ENCODE measurements at regions not wholly inside any gene's neighbourhood (a gene's known extent, or its start where the extent isn't known, plus 50 kb on each side); places are given as distances from the start of the nearest gene placed in this dataset.

- Mint-ChIP-seq H3K27ac (no peak overlapping the region), H3K27me3 (ENCODE audit: low read depth) (no peaks in the 10 kb centered on the region), H3K4me3 (no peak overlapping the region), H3K36me3 (ENCODE audit: low read depth) (no peaks in the 10 kb centered on the region), H3K9me3 (ENCODE audit: insufficient read depth) (no peaks in the 10 kb centered on the region), H3K4me1 (ENCODE audit: low read depth) (no peaks in the 10 kb centered on the region)
- DNase-seq (no peak), ATAC-seq (no peak)
- ChIA-PET POLR2A (no interaction called here), CTCF (interaction anchor here (0.7 kb wide), 1 partner anchor 9 kb away, joined by 3 read pairs; no protein-coding TSS in a partner anchor)
These were observed 251.0 kb downstream of the TTLL7 start for GRCh38 chr1:83747853-83748482.

- Mint-ChIP-seq H3K27ac (no peak overlapping the region), H3K36me3 (ENCODE audit: low read depth) (no peaks in the 10 kb centered on the region), H3K9me3 (ENCODE audit: insufficient read depth) (no peaks in the 10 kb centered on the region), H3K4me1 (ENCODE audit: low read depth) (no peaks in the 10 kb centered on the region), H3K27me3 (ENCODE audit: low read depth) (no peaks in the 10 kb centered on the region), H3K4me3 (no peak overlapping the region)
- POLR2A ChIA-PET, result no interaction called here
- ATAC-seq (no peak), DNase-seq (no peak)
- CTCF ChIA-PET, result no interaction called here
These were observed 252.7 kb downstream of the TTLL7 start for GRCh38 chr1:83746234-83746633.

- CTCF ChIA-PET, result interaction anchor here (1.3 kb wide), 1 partner anchor 11 kb away, joined by 3 read pairs; no protein-coding TSS in a partner anchor
- no peak for DNase-seq
- Mint-ChIP-seq H3K36me3 (ENCODE audit: low read depth) (no peaks in the 10 kb centered on the region), H3K27me3 (ENCODE audit: low read depth) (no peaks in the 10 kb centered on the region), H3K4me3 (no peak overlapping the region), H3K4me1 (ENCODE audit: low read depth) (no peaks in the 10 kb centered on the region), H3K9me3 (ENCODE audit: insufficient read depth) (no peaks in the 10 kb centered on the region), H3K27ac (no peak overlapping the region)
- POLR2A ChIA-PET, result no interaction called here
- no peak for ATAC-seq
These were observed 256.5 kb downstream of the TTLL7 start for GRCh38 chr1:83742446-83742845.

- POLR2A ChIA-PET, result no interaction called here
- ATAC-seq (no peak), DNase-seq (no peak)
- Mint-ChIP-seq H3K27ac (no peak overlapping the region), H3K4me3 (no peak overlapping the region), H3K9me3 (ENCODE audit: insufficient read depth) (no peaks in the 10 kb centered on the region), H3K36me3 (ENCODE audit: low read depth) (no peaks in the 10 kb centered on the region), H3K27me3 (ENCODE audit: low read depth) (no peaks in the 10 kb centered on the region), H3K4me1 (ENCODE audit: low read depth) (no peaks in the 10 kb centered on the region)
- CTCF ChIA-PET, result interaction anchor here (1.3 kb wide), 1 partner anchor 12 kb away, joined by 3 read pairs; no protein-coding TSS in a partner anchor
These were observed 257.2 kb downstream of the TTLL7 start for GRCh38 chr1:83741770-83742169.

- Mint-ChIP-seq H3K27ac (no peak overlapping the region), H3K36me3 (ENCODE audit: low read depth) (no peaks in the 10 kb centered on the region), H3K4me1 (ENCODE audit: low read depth) (no peaks in the 10 kb centered on the region), H3K27me3 (ENCODE audit: low read depth) (no peaks in the 10 kb centered on the region), H3K9me3 (ENCODE audit: insufficient read depth) (no peaks in the 10 kb centered on the region), H3K4me3 (no peak overlapping the region)
- ChIA-PET CTCF (no interaction called here), POLR2A (no interaction called here)
- ATAC-seq, result no peak
- DNase-seq, result no peak
These were observed 257.6 kb downstream of the TTLL7 start for GRCh38 chr1:83741348-83741747.

- Mint-ChIP-seq H3K9me3 (ENCODE audit: insufficient read depth) (no peaks in the 10 kb centered on the region), H3K36me3 (ENCODE audit: low read depth) (no peaks in the 10 kb centered on the region), H3K4me3 (no peak overlapping the region), H3K4me1 (ENCODE audit: low read depth) (no peaks in the 10 kb centered on the region), H3K27me3 (ENCODE audit: low read depth) (no peaks in the 10 kb centered on the region), H3K27ac (no peak overlapping the region)
- POLR2A ChIA-PET, result no interaction called here
- DNase-seq (no peak), ATAC-seq (no peak)
- CTCF ChIA-PET, result no interaction called here
These were observed 263.4 kb downstream of the TTLL7 start for GRCh38 chr1:83735526-83735925.

GRCh38 chr1:83734420-83734819, 264.5 kb downstream of the TTLL7 start:
- Mint-ChIP-seq H3K4me3 (no peak overlapping the region), H3K27ac (no peak overlapping the region), H3K9me3 (ENCODE audit: insufficient read depth) (no peaks in the 10 kb centered on the region), H3K4me1 (ENCODE audit: low read depth) (no peaks in the 10 kb centered on the region), H3K27me3 (ENCODE audit: low read depth) (no peaks in the 10 kb centered on the region), H3K36me3 (ENCODE audit: low read depth) (no peaks in the 10 kb centered on the region)
- ChIA-PET POLR2A (no interaction called here), CTCF (no interaction called here)
- DNase-seq, result no peak
- no peak for ATAC-seq

GRCh38 chr1:83725735-83726360, 273.1 kb downstream of the TTLL7 start:
- Mint-ChIP-seq H3K4me1 (ENCODE audit: low read depth) (no peaks in the 10 kb centered on the region), H3K36me3 (ENCODE audit: low read depth) (no peaks in the 10 kb centered on the region), H3K9me3 (ENCODE audit: insufficient read depth) (no peaks in the 10 kb centered on the region), H3K4me3 (no peak overlapping the region), H3K27ac (no peak overlapping the region), H3K27me3 (ENCODE audit: low read depth) (no peaks in the 10 kb centered on the region)
- no peak for DNase-seq
- POLR2A ChIA-PET, result no interaction called here
- no peak for ATAC-seq
- CTCF ChIA-PET, result no interaction called here

GRCh38 chr1:83718338-83718737, 280.6 kb downstream of the TTLL7 start:
- Mint-ChIP-seq H3K9me3 (ENCODE audit: insufficient read depth) (no peaks in the 10 kb centered on the region), H3K4me3 (no peak overlapping the region), H3K27me3 (ENCODE audit: low read depth) (no peaks in the 10 kb centered on the region), H3K4me1 (ENCODE audit: low read depth) (no peaks in the 10 kb centered on the region), H3K36me3 (ENCODE audit: low read depth) (no peaks in the 10 kb centered on the region), H3K27ac (no peak overlapping the region)
- no peak for DNase-seq
- CTCF ChIA-PET, result no interaction called here
- no peak for ATAC-seq
- POLR2A ChIA-PET, result no interaction called here

GRCh38 chr1:83717785-83718184, 281.1 kb downstream of the TTLL7 start:
- POLR2A ChIA-PET, result no interaction called here
- Mint-ChIP-seq H3K9me3 (ENCODE audit: insufficient read depth) (no peaks in the 10 kb centered on the region), H3K27ac (no peak overlapping the region), H3K27me3 (ENCODE audit: low read depth) (no peaks in the 10 kb centered on the region), H3K4me1 (ENCODE audit: low read depth) (no peaks in the 10 kb centered on the region), H3K36me3 (ENCODE audit: low read depth) (no peaks in the 10 kb centered on the region), H3K4me3 (no peak overlapping the region)
- CTCF ChIA-PET, result no interaction called here
- ATAC-seq, result no peak
- DNase-seq, result no peak

- no peak for ATAC-seq
- POLR2A ChIA-PET, result no interaction called here
- no peak overlapping the region for H3K4me3 Mint-ChIP-seq
- DNase-seq, result no peak
- H3K27ac Mint-ChIP-seq, result no peak overlapping the region
- no peaks in the 10 kb centered on the region for H3K4me1 Mint-ChIP-seq (ENCODE audit: low read depth)
- H3K9me3 Mint-ChIP-seq (ENCODE audit: insufficient read depth), result no peaks in the 10 kb centered on the region
- no peaks in the 10 kb centered on the region for H3K27me3 Mint-ChIP-seq (ENCODE audit: low read depth)
- CTCF ChIA-PET, result no interaction called here
- no peaks in the 10 kb centered on the region for H3K36me3 Mint-ChIP-seq (ENCODE audit: low read depth)
These were observed 282.3 kb downstream of the TTLL7 start for GRCh38 chr1:83716641-83717040.

GRCh38 chr1:83715550-83715949, 283.4 kb downstream of the TTLL7 start:
- Mint-ChIP-seq H3K9me3 (ENCODE audit: insufficient read depth) (no peaks in the 10 kb centered on the region), H3K27me3 (ENCODE audit: low read depth) (no peaks in the 10 kb centered on the region), H3K4me1 (ENCODE audit: low read depth) (no peaks in the 10 kb centered on the region), H3K36me3 (ENCODE audit: low read depth) (no peaks in the 10 kb centered on the region), H3K27ac (no peak overlapping the region), H3K4me3 (no peak overlapping the region)
- DNase-seq, result no peak
- ATAC-seq, result no peak
- CTCF ChIA-PET, result no interaction called here
- POLR2A ChIA-PET, result no interaction called here

GRCh38 chr1:83709662-83710061, 289.3 kb downstream of the TTLL7 start:
- ChIA-PET POLR2A (no interaction called here), CTCF (no interaction called here)
- H3K36me3 Mint-ChIP-seq (ENCODE audit: low read depth), result no peaks in the 10 kb centered on the region
- H3K4me3 Mint-ChIP-seq, result no peak overlapping the region
- H3K4me1 Mint-ChIP-seq (ENCODE audit: low read depth), result no peaks in the 10 kb centered on the region
- DNase-seq (no peak), ATAC-seq (no peak)
- no peaks in the 10 kb centered on the region for H3K9me3 Mint-ChIP-seq (ENCODE audit: insufficient read depth)
- no peaks in the 10 kb centered on the region for H3K27me3 Mint-ChIP-seq (ENCODE audit: low read depth)
- no peak overlapping the region for H3K27ac Mint-ChIP-seq

Data from activated CD8-positive, alpha-beta T cell treated with anti-CD3 and anti-CD28 coated beads, Interleukin-2, amount 10 ng/mL, durations not matched to agents 7 days and 5 days (primary cell).